MM.1S (cell line): ENCODE measurements at regions not wholly inside any gene's neighbourhood (a gene's known extent, or its start where the extent isn't known, plus 50 kb on each side); places are given as distances from the start of the nearest gene placed in this dataset.

Experiments
- DNase-seq: peaks from one replicate; pipeline ENCODE4 v3.0.0-alpha.2; 2015
- H2AFZ ChIP-seq: fragments of 300-600 bp; sonication (generic); 2 replicates; pipeline ENCODE4 v1.6.0; 2016; ENCODE audit warnings: antibody characterized with exemption, low read length
- H3F3A ChIP-seq: fragments of 300-600 bp; sonication (generic); 2 replicates; pipeline ENCODE4 v1.6.1; 2016; ENCODE audit warnings: mild to moderate bottlenecking, antibody characterized with exemption, low read length, moderate library complexity, mixed read lengths; ENCODE audit not compliant: insufficient read depth
- H3K27ac ChIP-seq: fragments of 300-600 bp; sonication (generic); 2 replicates; pipeline ENCODE4 v1.5.1; 2016; ENCODE audit warnings: mild to moderate bottlenecking, low read length
- H3K27me3 ChIP-seq: fragments of 300-600 bp; sonication (generic); replicated peaks from 2 replicates; pipeline ENCODE4 v1.6.0; 2016; ENCODE audit warnings: low read length; ENCODE audit not compliant: insufficient read depth
- H3K36me3 ChIP-seq: fragments of 300-600 bp; sonication (generic); replicated peaks from 2 replicates; pipeline ENCODE4 v1.6.1; 2016; ENCODE audit warnings: mild to moderate bottlenecking, low read length, mixed read lengths; ENCODE audit not compliant: insufficient read depth
- H3K4me1 ChIP-seq: fragments of 300-600 bp; sonication (generic); 2 replicates; pipeline ENCODE4 v1.6.1; 2016; ENCODE audit warnings: low read length, mixed read lengths
- H3K4me2 ChIP-seq: fragments of 300-600 bp; sonication (generic); 2 replicates; pipeline ENCODE4 v1.6.0; 2016; ENCODE audit warnings: low read depth, low read length
- H3K4me3 ChIP-seq: fragments of 300-600 bp; sonication (generic); 2 replicates; pipeline ENCODE4 v1.5.1; 2016; ENCODE audit warnings: low read length, mixed read lengths
- H3K79me2 ChIP-seq: fragments of 300-600 bp; sonication (generic); 2 replicates; pipeline ENCODE4 v1.6.1; 2016; ENCODE audit warnings: mixed run types, low read length, mixed read lengths
- H3K9ac ChIP-seq: fragments of 300-600 bp; sonication (generic); 2 replicates; pipeline ENCODE4 v1.6.1; 2016; ENCODE audit warnings: low read length, mixed read lengths
- H3K9me2 ChIP-seq: fragments of 300-600 bp; sonication (generic); replicated peaks from 2 replicates; pipeline ENCODE4 v1.6.1; 2016; ENCODE audit warnings: mild to moderate bottlenecking, low read length, mixed read lengths; ENCODE audit not compliant: insufficient read depth
- H3K9me3 ChIP-seq: fragments of 300-600 bp; sonication (generic); replicated peaks from 2 replicates; pipeline ENCODE4 v1.6.1; 2016; ENCODE audit warnings: mild to moderate bottlenecking, low read length, mixed read lengths; ENCODE audit not compliant: insufficient read depth
- H4K20me1 ChIP-seq: fragments of 300-600 bp; sonication (generic); 2 replicates; pipeline ENCODE4 v1.6.1; 2016; ENCODE audit warnings: mild to moderate bottlenecking, low read length, moderate library complexity, mixed read lengths; ENCODE audit not compliant: insufficient read depth
- EZH2 ChIP-seq: fragments of 300-600 bp; sonication (generic); optimal IDR thresholded peaks from 2 replicates; pipeline ENCODE3; 2017; ENCODE audit warnings: low read depth, mild to moderate bottlenecking, antibody characterized with exemption, low read length, mixed read lengths
- EZH2phosphoT487 ChIP-seq: fragments of 300-600 bp; sonication (generic); IDR thresholded peaks from 2 replicates; pipeline ENCODE4 v1.6.1; 2018; ENCODE audit warnings: antibody characterized with exemption, low read length
- TF ChIP-seq, protein P1 (sequence below): fragments of 300-600 bp; sonication (generic); IDR thresholded peaks from 2 replicates; pipeline ENCODE4 v1.5.1; 2016; ENCODE audit warnings: antibody characterized with exemption, low read length, mixed read lengths

DNA sequence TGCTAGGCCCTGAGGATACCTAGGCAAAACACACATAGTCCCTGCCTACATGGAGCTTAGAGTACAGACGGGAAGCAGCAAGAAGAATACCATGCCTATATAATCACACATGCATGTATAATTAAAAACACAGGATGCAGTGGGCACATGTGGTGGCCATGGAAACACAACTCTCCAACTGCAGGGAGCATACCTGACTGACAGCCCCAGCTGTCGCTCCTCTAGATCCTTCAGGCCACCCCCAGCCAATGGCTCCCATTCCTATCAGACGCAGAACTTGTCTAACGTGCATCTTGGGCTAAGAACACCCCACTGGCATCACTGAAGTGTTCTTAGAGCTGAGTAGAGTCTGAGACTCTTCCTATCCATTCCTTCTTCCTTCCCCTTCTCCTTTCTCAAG, 125.5 kb upstream of the FRMD4B start:
- no peaks in the 10 kb centered on the region for H4K20me1 ChIP-seq
- H3K36me3 ChIP-seq, result no peaks in the 10 kb centered on the region
- no peaks in the 10 kb centered on the region for H3F3A ChIP-seq
- H3K9ac ChIP-seq, result no peak overlapping the region
- H3K9me3 ChIP-seq, result no peaks in the 10 kb centered on the region
- no peak overlapping the region for H3K4me3 ChIP-seq
- no peaks in the 10 kb centered on the region for H3K9me2 ChIP-seq
- H3K27me3 ChIP-seq, result no peaks in the 10 kb centered on the region
- H3K4me2 ChIP-seq, result no peak overlapping the region
- DNase-seq, result no peak
- H3K27ac ChIP-seq, result no peak overlapping the region
- H3K79me2 ChIP-seq, result no peaks in the 10 kb centered on the region
- H3K4me1 ChIP-seq, result no peaks in the 10 kb centered on the region
- TF ChIP-seq EZH2phosphoT487 (no peak), EZH2 (no peak)
- TF ChIP-seq, protein P1, sequence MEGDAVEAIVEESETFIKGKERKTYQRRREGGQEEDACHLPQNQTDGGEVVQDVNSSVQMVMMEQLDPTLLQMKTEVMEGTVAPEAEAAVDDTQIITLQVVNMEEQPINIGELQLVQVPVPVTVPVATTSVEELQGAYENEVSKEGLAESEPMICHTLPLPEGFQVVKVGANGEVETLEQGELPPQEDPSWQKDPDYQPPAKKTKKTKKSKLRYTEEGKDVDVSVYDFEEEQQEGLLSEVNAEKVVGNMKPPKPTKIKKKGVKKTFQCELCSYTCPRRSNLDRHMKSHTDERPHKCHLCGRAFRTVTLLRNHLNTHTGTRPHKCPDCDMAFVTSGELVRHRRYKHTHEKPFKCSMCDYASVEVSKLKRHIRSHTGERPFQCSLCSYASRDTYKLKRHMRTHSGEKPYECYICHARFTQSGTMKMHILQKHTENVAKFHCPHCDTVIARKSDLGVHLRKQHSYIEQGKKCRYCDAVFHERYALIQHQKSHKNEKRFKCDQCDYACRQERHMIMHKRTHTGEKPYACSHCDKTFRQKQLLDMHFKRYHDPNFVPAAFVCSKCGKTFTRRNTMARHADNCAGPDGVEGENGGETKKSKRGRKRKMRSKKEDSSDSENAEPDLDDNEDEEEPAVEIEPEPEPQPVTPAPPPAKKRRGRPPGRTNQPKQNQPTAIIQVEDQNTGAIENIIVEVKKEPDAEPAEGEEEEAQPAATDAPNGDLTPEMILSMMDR, result no peak
- no peak overlapping the region for H2AFZ ChIP-seq

GRCh38 chr3:69510481-69511030, 124.7 kb upstream of the FRMD4B start:
- Histone ChIP-seq H3K9me3 (no peaks in the 10 kb centered on the region), H3K27me3 (no peaks in the 10 kb centered on the region), H4K20me1 (no peaks in the 10 kb centered on the region), H3K27ac (no peak overlapping the region), H3K36me3 (no peaks in the 10 kb centered on the region), H3F3A (no peaks in the 10 kb centered on the region), H3K4me3 (no peak overlapping the region), H3K4me2 (no peak overlapping the region), H3K9ac (no peak overlapping the region), H3K79me2 (no peaks in the 10 kb centered on the region), H3K4me1 (no peaks in the 10 kb centered on the region), H3K9me2 (no peaks in the 10 kb centered on the region), H2AFZ (no peak overlapping the region)
- TF ChIP-seq EZH2phosphoT487, result no peak
- TF ChIP-seq EZH2, result no peak
- TF ChIP-seq, protein P1, result no peak
- DNase-seq, result no peak

- Histone ChIP-seq H3K9ac (no peak overlapping the region), H3K9me3 (no peaks in the 10 kb centered on the region), H4K20me1 (no peaks in the 10 kb centered on the region), H3K79me2 (no peaks in the 10 kb centered on the region), H3K4me2 (no peak overlapping the region), H3K27ac (no peak overlapping the region), H3F3A (no peaks in the 10 kb centered on the region), H3K36me3 (no peaks in the 10 kb centered on the region), H3K4me3 (no peak overlapping the region), H3K27me3 (no peaks in the 10 kb centered on the region), H3K4me1 (no peaks in the 10 kb centered on the region), H3K9me2 (no peaks in the 10 kb centered on the region), H2AFZ (no peak overlapping the region)
- DNase-seq, result no peak
- TF ChIP-seq, protein P1, result no peak
- TF ChIP-seq EZH2phosphoT487 (no peak), EZH2 (no peak)
These were observed 123.4 kb upstream of the FRMD4B start for GRCh38 chr3:69509288-69509687.
